Testis (tissue), 2 donors: ENCODE measurements at regions not wholly inside any gene's neighbourhood (a gene's known extent, or its start where the extent isn't known, plus 50 kb on each side); places are given as distances from the start of the nearest gene placed in this dataset.

Experiments used
- CTCF ChIP-seq, 3 experiments: fragments of 450-650 bp in 2 of 3; fragments of 200-600 bp in 1 of 3; sonication (generic) in 1 of 3; IDR thresholded peaks; one replicate each; pipeline ENCODE4 v1.5.1; 2016 to 2019; ENCODE audit warnings: antibody characterized with exemption in 3 of 3, mild to moderate bottlenecking in 2 of 3, moderate library complexity in 1 of 3
- POLR2A ChIP-seq: fragments of 450-650 bp; IDR thresholded peaks from one replicate; pipeline ENCODE4 v1.6.1; 2017; ENCODE audit warnings: antibody characterized with exemption, mild to moderate bottlenecking, moderate library complexity

- no peak for TF ChIP-seq CTCF (IDR thresholded peaks at IDR 0.05)
- no peak for TF ChIP-seq POLR2A
Measured at GRCh38 chr14:54098536-54098935, 141.9 kb upstream of the BMP4 start.
